Endothelial cell (in vitro differentiated cells): ENCODE measurements at regions not wholly inside any gene's neighbourhood (a gene's known extent, or its start where the extent isn't known, plus 50 kb on each side); places are given as distances from the start of the nearest gene placed in this dataset.

Experiments
- DNase-seq: peaks from one replicate; pipeline ENCODE4 v3.0.0; 2021; ENCODE audit warnings: low spot score
- H3K27ac Mint-ChIP-seq: one replicate; pipeline ENCODE4 v1.8.0; 2021; ENCODE audit warnings: mixed read lengths, inconsistent platforms; ENCODE audit not compliant: unreplicated experiment
- H3K27me3 Mint-ChIP-seq: one replicate; pipeline ENCODE4 v1.8.0; 2021; ENCODE audit warnings: mild to moderate bottlenecking, moderate library complexity, mixed read lengths, inconsistent platforms; ENCODE audit not compliant: unreplicated experiment
- H3K36me3 Mint-ChIP-seq: one replicate; pipeline ENCODE4 v1.8.0; 2021; ENCODE audit warnings: mild to moderate bottlenecking, low read depth, mixed read lengths, inconsistent platforms; ENCODE audit not compliant: unreplicated experiment
- H3K4me1 Mint-ChIP-seq: one replicate; pipeline ENCODE4 v1.8.0; 2021; ENCODE audit warnings: mild to moderate bottlenecking, mixed read lengths, inconsistent platforms; ENCODE audit not compliant: unreplicated experiment
- H3K4me3 Mint-ChIP-seq: one replicate; pipeline ENCODE4 v1.8.0; 2021; ENCODE audit warnings: mild to moderate bottlenecking, mixed read lengths, inconsistent platforms; ENCODE audit not compliant: unreplicated experiment
- H3K9me3 Mint-ChIP-seq: one replicate; pipeline ENCODE4 v1.8.0; 2021; ENCODE audit warnings: mixed read lengths, inconsistent platforms; ENCODE audit not compliant: unreplicated experiment
- TF ChIP-seq, protein P1 (sequence below): fragments of 200-600 bp; sonication (generic); IDR thresholded peaks from one replicate; pipeline ENCODE4 v1.5.0; 2021; ENCODE audit warnings: antibody characterized with exemption; ENCODE audit not compliant: unreplicated experiment

- no peaks in the 10 kb centered on the region for H3K36me3 Mint-ChIP-seq
- no peak for DNase-seq
- H3K4me3 Mint-ChIP-seq: no peak overlapping the region
- H3K27me3 Mint-ChIP-seq: no peaks in the 10 kb centered on the region
- no peaks in the 10 kb centered on the region for H3K9me3 Mint-ChIP-seq
- H3K4me1 Mint-ChIP-seq: no peaks in the 10 kb centered on the region
- TF ChIP-seq, protein P1, sequence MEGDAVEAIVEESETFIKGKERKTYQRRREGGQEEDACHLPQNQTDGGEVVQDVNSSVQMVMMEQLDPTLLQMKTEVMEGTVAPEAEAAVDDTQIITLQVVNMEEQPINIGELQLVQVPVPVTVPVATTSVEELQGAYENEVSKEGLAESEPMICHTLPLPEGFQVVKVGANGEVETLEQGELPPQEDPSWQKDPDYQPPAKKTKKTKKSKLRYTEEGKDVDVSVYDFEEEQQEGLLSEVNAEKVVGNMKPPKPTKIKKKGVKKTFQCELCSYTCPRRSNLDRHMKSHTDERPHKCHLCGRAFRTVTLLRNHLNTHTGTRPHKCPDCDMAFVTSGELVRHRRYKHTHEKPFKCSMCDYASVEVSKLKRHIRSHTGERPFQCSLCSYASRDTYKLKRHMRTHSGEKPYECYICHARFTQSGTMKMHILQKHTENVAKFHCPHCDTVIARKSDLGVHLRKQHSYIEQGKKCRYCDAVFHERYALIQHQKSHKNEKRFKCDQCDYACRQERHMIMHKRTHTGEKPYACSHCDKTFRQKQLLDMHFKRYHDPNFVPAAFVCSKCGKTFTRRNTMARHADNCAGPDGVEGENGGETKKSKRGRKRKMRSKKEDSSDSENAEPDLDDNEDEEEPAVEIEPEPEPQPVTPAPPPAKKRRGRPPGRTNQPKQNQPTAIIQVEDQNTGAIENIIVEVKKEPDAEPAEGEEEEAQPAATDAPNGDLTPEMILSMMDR: no peak
- H3K27ac Mint-ChIP-seq: no peak overlapping the region
These were observed 170.8 kb upstream of the GMDS start for GRCh38 chr6:2416128-2416712.

DNA sequence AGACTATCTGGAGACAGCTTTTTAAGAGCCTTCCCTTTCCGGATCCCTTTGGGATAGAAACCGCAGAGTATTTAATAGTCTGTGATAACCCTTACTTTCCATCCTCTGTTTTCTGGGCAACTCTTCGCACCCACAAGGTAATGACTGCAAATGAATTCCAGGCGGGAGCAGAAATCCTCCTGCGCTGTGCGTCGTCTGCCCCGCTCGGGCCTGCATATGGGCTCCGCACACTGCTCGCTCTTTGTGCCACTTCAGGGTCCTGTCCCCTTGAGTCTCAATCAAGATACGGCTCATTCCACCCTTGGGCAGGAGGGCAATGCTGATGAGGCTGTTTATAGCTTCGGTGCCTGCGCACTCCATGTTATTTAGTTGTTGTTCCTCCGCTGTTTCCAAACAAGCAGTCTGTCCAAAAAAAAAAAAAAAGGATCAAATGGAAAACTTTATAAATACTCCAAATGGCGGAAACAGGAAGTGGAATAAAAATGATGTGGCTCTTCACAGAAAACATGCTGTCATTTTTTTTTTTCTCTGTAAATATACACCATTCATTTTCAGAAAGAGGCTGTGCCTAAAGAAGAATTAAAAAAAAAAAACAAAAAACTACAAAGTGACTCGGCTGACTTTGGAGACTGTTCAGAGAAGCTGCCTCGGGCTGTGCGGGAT, 169.6 kb upstream of the GMDS start:
- Mint-ChIP-seq H3K27me3 (no peaks in the 10 kb centered on the region), H3K4me1 (no peaks in the 10 kb centered on the region), H3K9me3 (no peaks in the 10 kb centered on the region), H3K36me3 (no peaks in the 10 kb centered on the region), H3K27ac (no peak overlapping the region), H3K4me3 (no peak overlapping the region)
- TF ChIP-seq, protein P1: no peak
- DNase-seq: no peak

GRCh38 chr6:2412731-2413130, 167.3 kb upstream of the GMDS start:
- H3K4me1 Mint-ChIP-seq: no peaks in the 10 kb centered on the region
- TF ChIP-seq, protein P1: no peak

GRCh38 chr6:2410656-2411380, 165.4 kb upstream of the GMDS start:
- no peak overlapping the region for H3K4me3 Mint-ChIP-seq
- H3K9me3 Mint-ChIP-seq: no peaks in the 10 kb centered on the region
- DNase-seq: no peak
- H3K27ac Mint-ChIP-seq: no peak overlapping the region
- H3K36me3 Mint-ChIP-seq: no peaks in the 10 kb centered on the region
- H3K4me1 Mint-ChIP-seq: no peaks in the 10 kb centered on the region
- H3K27me3 Mint-ChIP-seq: no peaks in the 10 kb centered on the region
- TF ChIP-seq, protein P1: no peak

More at GRCh38 chr6:2412731-2413130, 167.3 kb upstream of the GMDS start:
- H3K36me3 Mint-ChIP-seq: no peaks in the 10 kb centered on the region
- H3K27ac Mint-ChIP-seq: no peak overlapping the region
- no peak for DNase-seq
- H3K9me3 Mint-ChIP-seq: no peaks in the 10 kb centered on the region
- no peaks in the 10 kb centered on the region for H3K27me3 Mint-ChIP-seq
- no peak overlapping the region for H3K4me3 Mint-ChIP-seq

GRCh38 chr6:2407525-2407924, 162.1 kb upstream of the GMDS start:
- H3K9me3 Mint-ChIP-seq: no peaks in the 10 kb centered on the region
- no peaks in the 10 kb centered on the region for H3K36me3 Mint-ChIP-seq
- H3K27ac Mint-ChIP-seq: no peak overlapping the region
- TF ChIP-seq, protein P1: no peak
- H3K27me3 Mint-ChIP-seq: no peaks in the 10 kb centered on the region
- no peak overlapping the region for H3K4me3 Mint-ChIP-seq
- no peak for DNase-seq
- H3K4me1 Mint-ChIP-seq: no peaks in the 10 kb centered on the region
